ENCODE measurements at regions not wholly inside any gene's neighbourhood (a gene's known extent, or its start where the extent isn't known, plus 50 kb on each side); places are given as distances from the start of the nearest gene placed in this dataset.
"Not testable (repeated sequence)": the region's sequence is repeated elsewhere in the genome, so short reads cannot be mapped to it uniquely, and the experiment has no call there.

GRCh38 chr16:70062947-70063346, 51.2 kb upstream of the PDPR start:
- peaks cover 3 to 14% (median 11%) of the 10 kb centered on the region in 3 donors for H3K4me1 Mint-ChIP-seq
- not testable (repeated sequence) for H3K9me3 Mint-ChIP-seq, H3K27ac Mint-ChIP-seq, H3K36me3 Mint-ChIP-seq, H3K4me3 Mint-ChIP-seq, H3K27me3 Mint-ChIP-seq

All from IgD-negative memory B cell (primary cell).